C4-2B (cell line): ENCODE measurements at regions not wholly inside any gene's neighbourhood (a gene's known extent, or its start where the extent isn't known, plus 50 kb on each side); places are given as distances from the start of the nearest gene placed in this dataset.

Experiments
- H3K27ac ChIP-seq: fragments of 450-650 bp; 2 replicates; pipeline ENCODE4 v1.5.1; 2017
- ZFX ChIP-seq: fragments of 450-650 bp; IDR thresholded peaks from 2 replicates; pipeline ENCODE4 v1.6.1; 2017
- TF ChIP-seq, protein P1 (sequence below): fragments of 450-650 bp; conservative IDR thresholded peaks from 2 replicates; pipeline ENCODE4 v1.5.1; 2017; ENCODE audit warnings: mild to moderate bottlenecking

DNA sequence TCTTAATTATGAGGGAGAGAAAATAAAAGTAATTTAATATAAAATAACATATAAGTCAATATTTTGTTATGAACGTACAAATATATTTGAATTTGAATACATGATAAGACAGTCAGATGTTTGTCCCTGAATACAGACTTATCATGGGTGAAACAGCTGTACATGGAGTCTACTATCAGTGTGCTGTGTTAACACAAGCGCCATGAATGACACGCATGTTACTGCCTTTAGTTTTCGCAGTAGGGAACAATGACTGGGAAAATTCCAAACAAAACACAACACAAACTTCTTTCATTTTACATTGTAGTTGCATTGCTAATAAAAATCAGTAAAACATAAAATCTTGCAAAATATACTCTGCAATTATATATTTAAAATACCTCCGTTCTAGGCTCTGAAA, 108.6 kb downstream of the FBXO5 start:
- TF ChIP-seq, protein P1, sequence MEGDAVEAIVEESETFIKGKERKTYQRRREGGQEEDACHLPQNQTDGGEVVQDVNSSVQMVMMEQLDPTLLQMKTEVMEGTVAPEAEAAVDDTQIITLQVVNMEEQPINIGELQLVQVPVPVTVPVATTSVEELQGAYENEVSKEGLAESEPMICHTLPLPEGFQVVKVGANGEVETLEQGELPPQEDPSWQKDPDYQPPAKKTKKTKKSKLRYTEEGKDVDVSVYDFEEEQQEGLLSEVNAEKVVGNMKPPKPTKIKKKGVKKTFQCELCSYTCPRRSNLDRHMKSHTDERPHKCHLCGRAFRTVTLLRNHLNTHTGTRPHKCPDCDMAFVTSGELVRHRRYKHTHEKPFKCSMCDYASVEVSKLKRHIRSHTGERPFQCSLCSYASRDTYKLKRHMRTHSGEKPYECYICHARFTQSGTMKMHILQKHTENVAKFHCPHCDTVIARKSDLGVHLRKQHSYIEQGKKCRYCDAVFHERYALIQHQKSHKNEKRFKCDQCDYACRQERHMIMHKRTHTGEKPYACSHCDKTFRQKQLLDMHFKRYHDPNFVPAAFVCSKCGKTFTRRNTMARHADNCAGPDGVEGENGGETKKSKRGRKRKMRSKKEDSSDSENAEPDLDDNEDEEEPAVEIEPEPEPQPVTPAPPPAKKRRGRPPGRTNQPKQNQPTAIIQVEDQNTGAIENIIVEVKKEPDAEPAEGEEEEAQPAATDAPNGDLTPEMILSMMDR: no peak
- H3K27ac ChIP-seq: no peak overlapping the region

DNA sequence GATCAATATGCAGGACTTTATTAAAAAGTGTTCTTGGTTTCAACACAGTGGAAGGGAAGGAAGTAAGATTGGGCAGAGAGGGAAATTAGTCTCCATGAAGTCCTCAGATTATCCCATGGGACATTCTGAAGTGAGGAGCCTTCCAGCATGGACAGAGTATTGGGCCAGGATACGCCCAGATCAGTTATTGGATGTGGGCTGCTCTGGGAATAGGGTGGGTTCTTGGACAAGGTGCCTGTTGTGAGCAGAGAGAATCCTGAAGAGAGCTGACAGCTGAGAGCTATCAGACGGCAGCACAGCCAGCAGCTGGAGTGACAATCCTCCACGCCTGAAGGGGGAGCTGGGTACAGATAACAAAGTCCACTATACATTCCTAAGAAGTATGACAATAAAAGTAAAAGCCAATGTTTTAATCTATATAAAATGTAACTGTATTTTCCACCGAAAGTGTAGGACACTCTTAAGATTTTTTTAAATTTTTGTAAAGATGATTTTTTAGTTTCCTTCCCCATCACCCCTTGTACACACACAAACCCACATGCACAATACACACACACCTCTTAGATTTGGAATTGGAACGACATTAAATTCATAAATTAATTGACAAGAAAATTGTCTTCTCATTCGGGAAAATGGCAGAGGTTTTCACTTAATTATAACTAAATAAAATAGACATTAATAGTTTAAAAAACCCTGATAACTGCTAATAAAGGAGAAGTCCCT, 107.8 kb downstream of the FBXO5 start:
- H3K27ac ChIP-seq: no peak overlapping the region
- TF ChIP-seq ZFX: no peak
- TF ChIP-seq, protein P1: peak; percentile 24

DNA sequence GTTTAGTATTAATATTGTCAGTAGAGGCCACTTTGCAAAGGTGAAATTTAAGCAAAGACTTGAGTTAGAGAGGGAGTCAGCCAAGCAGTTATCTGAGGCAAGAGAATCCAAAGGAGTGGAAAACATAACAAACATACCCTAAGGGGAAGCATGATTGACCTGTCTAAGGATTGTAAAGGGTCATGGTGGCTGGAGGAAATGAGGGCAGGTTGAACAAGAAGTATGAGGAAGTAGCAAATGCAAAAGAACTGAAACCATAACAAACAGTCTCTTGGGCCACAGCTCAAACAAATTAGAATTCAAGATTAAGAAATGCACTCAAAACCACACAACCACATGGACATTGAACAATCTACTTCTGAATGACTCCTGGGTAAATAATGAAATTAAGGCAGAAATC, 103.2 kb downstream of the FBXO5 start:
- no peak overlapping the region for H3K27ac ChIP-seq
- TF ChIP-seq ZFX: no peak
- TF ChIP-seq, protein P1: no peak

DNA sequence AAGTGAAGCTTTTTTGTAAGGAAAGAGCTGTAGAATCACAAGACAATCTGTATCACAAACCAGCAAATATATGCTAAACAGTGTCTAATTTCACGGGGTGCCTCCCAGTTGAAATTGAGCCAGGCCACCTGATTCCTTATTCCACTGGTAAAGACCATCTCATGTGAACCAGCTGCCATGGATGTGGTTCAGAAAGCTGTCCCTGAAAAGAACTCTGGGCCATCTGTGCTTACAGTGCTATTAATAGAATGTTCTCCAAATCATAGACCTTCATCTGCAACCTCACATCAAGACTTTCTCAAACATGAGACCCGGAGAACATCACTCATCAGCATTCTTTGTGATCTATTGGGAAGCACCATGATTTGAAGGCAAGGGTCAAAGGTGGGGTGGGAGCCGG, 89.7 kb downstream of the FBXO5 start:
- TF ChIP-seq, protein P1: no peak
- no peak for TF ChIP-seq ZFX
- H3K27ac ChIP-seq: no peak overlapping the region

DNA sequence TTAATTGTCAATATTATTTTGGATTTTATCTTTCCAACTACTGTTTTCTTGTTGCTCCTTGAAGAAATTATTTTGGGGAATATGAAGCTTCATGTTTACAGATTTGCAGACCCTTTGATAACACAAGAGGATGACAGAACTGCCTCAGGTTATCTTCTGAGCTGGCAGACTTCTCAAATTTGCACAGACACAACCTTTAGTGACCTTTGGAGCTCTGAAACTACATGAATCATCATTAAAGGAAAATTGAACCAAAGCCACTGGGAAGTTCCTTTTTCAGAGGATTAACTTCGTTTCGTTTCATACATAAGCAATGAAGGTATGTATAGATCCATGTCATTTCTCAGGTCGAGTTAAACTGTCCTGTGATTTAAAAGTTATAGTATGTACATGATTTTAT, 85.9 kb downstream of the FBXO5 start:
- no peak for TF ChIP-seq ZFX
- TF ChIP-seq, protein P1: no peak
- H3K27ac ChIP-seq: no peak overlapping the region

DNA sequence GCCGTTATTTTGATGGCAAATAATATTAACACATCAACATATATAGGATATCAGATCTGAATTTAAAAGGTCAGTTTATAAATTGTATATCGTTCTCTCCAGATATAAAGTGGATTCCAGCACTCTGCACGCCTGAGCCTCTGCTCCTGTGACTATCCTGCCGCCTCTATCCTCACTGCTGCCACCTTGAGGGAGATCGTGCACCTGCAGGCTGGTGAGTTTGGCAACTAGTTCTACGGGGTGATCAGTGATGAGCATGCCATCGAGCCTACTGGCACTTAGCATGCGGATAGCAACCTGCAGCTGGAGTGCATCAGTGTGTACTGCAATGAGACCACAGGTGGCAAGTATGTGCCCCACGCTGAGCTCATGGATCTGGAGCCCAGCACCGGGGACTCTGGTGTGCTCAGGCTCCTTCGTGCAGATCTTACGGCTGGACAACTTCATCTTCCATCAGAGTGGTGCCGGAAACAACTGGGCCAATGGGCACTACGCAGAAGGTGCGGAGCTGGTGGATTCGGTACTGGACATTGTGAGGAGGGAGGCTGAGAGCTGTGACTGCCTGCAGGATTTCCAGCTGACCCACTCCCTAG, 84.9 kb downstream of the FBXO5 start:
- no peak overlapping the region for H3K27ac ChIP-seq
- TF ChIP-seq ZFX: no peak
- TF ChIP-seq, protein P1: peak; percentile 88

DNA sequence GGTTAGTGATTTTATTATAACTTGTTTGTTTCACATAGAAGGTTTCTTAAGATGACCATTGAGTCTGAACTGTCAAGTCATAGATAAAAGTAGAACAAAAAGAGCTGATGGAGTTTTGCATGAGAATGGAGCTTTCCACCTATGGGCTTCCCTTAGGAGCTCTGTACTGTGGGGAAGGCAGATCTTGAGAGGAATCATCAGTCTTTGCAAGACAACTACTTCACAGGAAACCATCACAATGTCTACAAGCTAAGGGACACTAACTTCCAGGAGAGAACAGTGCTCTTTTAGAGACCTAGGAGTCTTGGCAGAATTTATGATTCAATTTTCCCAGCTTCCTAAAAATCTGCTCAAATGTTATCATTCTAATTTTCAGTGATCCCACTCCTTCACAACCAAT, 78.2 kb downstream of the FBXO5 start:
- TF ChIP-seq, protein P1: no peak
- no peak for TF ChIP-seq ZFX
- no peak overlapping the region for H3K27ac ChIP-seq
